ENCODE measurements at regions not wholly inside any gene's neighbourhood (a gene's known extent, or its start where the extent isn't known, plus 50 kb on each side); places are given as distances from the start of the nearest gene placed in this dataset.

DNA sequence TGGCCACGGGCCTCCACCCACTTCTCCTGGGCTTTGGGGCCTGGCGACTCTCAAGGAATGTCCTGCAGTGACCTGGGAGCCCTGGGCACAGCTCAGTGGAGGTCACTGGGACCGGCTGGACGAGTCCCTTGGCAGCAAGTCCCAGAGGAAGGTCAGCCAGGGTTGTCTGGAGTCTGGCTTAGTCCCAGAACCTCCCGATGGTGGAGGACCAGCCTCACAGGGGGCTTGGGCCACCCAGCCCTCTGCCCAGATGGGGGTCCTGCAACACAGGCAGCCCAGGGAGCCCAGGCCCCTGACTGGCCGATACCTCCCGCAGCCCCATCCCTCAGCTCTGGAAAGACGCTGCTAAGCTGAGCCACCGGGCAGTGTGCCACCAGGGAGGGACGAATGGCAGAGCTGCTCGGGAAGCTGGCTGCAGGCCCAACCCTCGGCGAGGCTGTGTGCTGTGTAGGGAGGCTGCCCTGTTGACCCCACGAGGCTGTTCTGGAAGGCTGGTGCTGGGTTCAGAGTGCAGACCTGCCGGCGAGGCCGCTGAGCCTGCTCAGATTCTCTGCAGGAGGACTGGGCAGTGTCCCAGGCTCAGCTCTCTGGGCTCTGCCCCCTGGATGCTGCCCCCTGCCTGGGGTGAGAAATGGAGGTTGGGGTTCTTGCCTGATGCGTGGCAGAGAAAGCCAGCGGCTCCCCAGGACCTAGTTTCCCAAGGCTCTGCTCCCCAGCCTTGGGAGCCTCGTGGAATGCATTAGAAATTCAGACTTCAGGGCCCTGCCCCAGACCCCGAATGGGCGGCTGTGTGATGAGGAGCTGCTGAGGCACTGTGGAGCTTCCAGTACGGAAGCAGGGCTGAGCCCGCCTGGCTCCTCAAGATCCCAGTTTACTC, 61.7 kb downstream of the ADRA2C start:
- H3K4me3 Mint-ChIP-seq: no peak overlapping the region
- H3K27ac Mint-ChIP-seq: no peak overlapping the region
- peaks cover 3% of the 10 kb centered on the region for H3K4me1 Mint-ChIP-seq (ENCODE audit: unreplicated experiment)
- TF ChIP-seq, protein P1, sequence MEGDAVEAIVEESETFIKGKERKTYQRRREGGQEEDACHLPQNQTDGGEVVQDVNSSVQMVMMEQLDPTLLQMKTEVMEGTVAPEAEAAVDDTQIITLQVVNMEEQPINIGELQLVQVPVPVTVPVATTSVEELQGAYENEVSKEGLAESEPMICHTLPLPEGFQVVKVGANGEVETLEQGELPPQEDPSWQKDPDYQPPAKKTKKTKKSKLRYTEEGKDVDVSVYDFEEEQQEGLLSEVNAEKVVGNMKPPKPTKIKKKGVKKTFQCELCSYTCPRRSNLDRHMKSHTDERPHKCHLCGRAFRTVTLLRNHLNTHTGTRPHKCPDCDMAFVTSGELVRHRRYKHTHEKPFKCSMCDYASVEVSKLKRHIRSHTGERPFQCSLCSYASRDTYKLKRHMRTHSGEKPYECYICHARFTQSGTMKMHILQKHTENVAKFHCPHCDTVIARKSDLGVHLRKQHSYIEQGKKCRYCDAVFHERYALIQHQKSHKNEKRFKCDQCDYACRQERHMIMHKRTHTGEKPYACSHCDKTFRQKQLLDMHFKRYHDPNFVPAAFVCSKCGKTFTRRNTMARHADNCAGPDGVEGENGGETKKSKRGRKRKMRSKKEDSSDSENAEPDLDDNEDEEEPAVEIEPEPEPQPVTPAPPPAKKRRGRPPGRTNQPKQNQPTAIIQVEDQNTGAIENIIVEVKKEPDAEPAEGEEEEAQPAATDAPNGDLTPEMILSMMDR (conservative IDR thresholded peaks at IDR 0.05): no peak
- no peaks in the 10 kb centered on the region for H3K9me3 Mint-ChIP-seq
- peaks cover 4% of the 10 kb centered on the region for H3K27me3 Mint-ChIP-seq
- DNase-seq (ENCODE audit: extremely low spot score, unreplicated experiment): no peak
- H3K36me3 Mint-ChIP-seq: no peaks in the 10 kb centered on the region

DNA sequence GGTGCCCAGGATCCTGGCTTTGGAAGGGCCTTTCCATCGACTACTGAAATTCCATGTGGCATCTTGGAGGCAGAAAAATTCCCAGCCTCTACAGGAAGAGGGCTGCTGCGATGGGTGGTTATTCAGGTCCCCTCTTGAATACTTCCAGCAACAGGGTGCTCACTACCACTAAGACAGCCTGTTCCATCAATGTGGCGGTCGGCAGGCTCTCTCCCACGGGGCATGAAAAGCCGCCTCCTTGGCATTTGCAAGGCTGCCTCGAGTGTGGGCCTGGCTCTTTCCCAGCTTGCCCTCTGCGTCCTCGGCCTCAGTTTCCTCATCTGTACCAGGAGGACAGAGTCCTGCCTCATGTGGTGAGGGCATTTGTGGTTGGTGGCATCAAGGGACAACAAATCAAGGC, 62.4 kb downstream of the ADRA2C start:
- no peak for DNase-seq (ENCODE audit: extremely low spot score, unreplicated experiment)
- Mint-ChIP-seq H3K36me3 (no peaks in the 10 kb centered on the region), H3K4me3 (no peak overlapping the region), H3K9me3 (no peaks in the 10 kb centered on the region), H3K27ac (no peak overlapping the region), H3K4me1 (ENCODE audit: unreplicated experiment) (peaks cover 3% of the 10 kb centered on the region), H3K27me3 (peaks cover 4% of the 10 kb centered on the region)
- TF ChIP-seq, protein P1 (conservative IDR thresholded peaks at IDR 0.05): no peak

DNA sequence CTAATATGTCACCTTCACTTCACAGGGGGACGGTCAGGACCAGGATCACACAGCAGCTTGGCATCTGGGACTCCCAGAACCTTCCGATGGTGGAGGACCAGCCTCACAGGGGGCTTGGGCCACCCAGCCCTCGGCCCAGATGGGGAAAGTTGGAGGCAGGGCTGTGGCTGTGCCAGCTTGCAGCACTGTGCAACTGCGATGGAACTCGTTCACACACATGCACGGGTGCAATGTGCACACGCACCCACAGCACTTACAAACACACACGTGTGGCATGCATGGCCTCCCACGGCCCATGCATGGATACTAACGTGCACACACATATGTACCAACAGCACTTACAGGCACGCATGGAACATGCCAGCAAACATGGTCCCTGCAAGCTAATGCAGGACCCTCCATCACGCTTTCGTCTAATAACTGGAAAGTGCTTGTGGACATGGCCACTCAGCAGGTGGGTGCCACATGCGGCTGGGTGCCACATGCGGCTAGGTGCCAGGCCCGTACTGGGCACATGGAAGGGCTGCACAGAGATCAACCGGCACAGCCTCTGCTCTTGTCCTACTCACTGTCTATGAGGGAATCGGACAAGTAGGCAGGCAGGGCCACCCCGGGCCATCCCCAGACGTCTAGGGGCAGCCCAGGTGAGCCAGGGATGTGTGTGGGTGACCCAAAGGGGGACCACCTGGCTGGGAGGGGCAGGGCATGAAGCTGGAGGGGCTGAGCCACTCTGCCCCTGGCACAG, 63.2 kb downstream of the ADRA2C start:
- Mint-ChIP-seq H3K9me3 (no peaks in the 10 kb centered on the region), H3K36me3 (no peaks in the 10 kb centered on the region), H3K4me3 (no peak overlapping the region), H3K27me3 (peaks cover 4% of the 10 kb centered on the region), H3K4me1 (ENCODE audit: unreplicated experiment) (peaks cover 3% of the 10 kb centered on the region), H3K27ac (no peak overlapping the region)
- no peak for DNase-seq (ENCODE audit: extremely low spot score, unreplicated experiment)
- TF ChIP-seq, protein P1 (conservative IDR thresholded peaks at IDR 0.05): no peak

DNA sequence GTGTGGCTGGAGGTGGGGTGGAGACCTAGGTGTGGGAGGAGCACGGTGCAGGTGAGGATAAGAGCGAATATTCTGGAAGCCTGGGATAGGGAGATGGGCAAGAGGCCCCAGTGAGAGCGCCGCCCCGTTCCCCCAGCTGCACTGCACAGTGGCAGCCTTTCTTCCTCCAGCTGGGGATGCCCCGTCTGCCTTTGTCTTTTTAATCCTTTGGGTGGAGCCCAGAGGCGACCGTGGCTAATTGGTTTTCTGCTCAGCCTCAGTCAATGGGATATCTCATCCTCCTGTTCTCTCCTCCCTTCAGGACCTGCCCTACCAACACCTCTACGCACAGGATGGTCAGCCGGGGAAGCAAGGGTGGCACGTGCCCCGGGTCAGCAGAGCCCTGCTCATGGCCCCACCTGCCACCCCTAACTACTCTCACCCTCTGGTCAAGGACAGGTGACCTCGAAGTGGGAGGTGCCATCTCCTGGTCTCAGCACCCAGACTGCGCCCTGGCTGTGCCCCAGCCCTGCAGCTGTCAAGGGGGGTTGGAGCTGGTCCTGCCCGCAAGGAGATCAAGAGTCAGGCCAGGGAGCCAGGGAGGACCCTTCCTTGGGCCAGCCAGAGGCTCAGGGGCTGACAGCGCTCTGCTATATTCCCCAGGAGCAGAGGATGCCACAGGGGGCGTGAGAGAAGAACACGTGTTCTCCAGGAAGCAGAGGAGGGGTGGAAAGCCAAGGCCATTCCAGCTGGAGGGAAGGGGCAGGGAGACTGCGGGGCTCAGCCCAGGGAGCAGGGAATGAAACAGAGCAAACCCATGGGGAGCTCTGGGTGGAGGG, 64.0 kb downstream of the ADRA2C start:
- no peaks in the 10 kb centered on the region for H3K36me3 Mint-ChIP-seq
- DNase-seq (ENCODE audit: extremely low spot score, unreplicated experiment): no peak
- peaks cover 3% of the 10 kb centered on the region for H3K4me1 Mint-ChIP-seq (ENCODE audit: unreplicated experiment)
- no peaks in the 10 kb centered on the region for H3K9me3 Mint-ChIP-seq
- TF ChIP-seq, protein P1 (conservative IDR thresholded peaks at IDR 0.05): no peak
- peaks cover under 1% of the 10 kb centered on the region for H3K27me3 Mint-ChIP-seq
- H3K4me3 Mint-ChIP-seq: no peak overlapping the region
- H3K27ac Mint-ChIP-seq: no peak overlapping the region

DNA sequence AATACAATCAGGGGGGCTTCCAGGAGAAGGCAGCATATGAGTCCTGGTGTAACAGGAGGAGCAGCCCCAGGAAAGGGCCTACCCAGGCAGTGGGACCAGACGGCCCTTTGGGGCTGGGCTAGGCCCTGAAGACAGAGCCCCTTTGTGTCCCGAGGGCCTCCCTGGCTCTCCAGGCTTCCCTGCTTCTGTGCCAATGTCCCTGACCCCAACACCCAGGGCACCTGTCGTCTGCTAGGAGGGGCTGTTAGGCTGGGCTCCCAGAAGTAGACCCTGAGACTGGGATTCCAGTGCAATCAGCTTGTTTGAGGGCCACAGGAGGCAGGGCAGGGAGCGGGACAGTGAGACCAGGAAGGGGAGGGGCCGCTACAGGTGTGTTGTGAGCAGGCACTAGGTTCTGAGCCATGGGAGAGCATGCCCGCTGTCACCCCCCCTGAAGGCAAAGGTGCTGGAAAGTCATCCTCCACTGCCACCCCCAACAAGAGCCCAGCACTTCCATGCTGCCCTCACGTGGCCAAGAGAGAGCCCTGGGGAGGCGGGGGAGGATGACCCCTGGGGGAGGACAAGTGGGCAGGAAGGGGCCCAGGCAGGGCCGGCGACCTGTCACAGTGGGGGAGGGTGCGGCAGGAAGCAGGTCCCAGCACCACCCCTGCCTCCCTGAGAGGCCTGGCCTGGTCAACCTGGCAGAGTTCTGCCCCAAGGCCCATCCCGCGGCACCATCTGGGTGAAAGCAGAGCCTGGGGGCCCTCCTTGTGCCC, 64.8 kb downstream of the ADRA2C start:
- Mint-ChIP-seq H3K4me1 (ENCODE audit: unreplicated experiment) (peaks cover 3% of the 10 kb centered on the region), H3K9me3 (no peaks in the 10 kb centered on the region), H3K27me3 (peaks cover 8% of the 10 kb centered on the region), H3K27ac (no peak overlapping the region), H3K36me3 (no peaks in the 10 kb centered on the region), H3K4me3 (no peak overlapping the region)
- TF ChIP-seq, protein P1 (conservative IDR thresholded peaks at IDR 0.05): no peak
- no peak for DNase-seq (ENCODE audit: extremely low spot score, unreplicated experiment)
